ENCODE measurements at regions not wholly inside any gene's neighbourhood (a gene's known extent, or its start where the extent isn't known, plus 50 kb on each side); places are given as distances from the start of the nearest gene placed in this dataset.

DNA sequence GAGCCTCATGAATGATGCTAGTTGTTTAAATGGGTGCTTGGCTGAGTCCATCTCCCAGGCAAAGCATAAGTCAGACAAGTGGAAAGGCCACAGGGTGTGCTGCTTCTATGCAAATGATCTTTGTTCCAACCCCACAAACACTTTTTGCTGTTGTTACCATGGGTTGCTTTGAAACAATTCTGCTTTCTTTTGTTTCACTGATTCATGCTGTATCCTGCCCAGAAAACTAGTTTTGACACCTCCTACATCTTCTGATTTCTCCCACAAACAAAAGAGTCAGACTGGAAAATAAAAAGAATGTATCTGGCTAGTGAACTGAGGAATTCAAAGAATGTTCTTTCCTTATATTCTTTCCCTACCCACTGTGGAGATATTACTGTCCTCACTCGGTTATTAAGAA lies 298.6 kb downstream of the DIRAS2 start:
- Histone ChIP-seq H2BK5ac (ENCODE audit: low read depth, low read length, poor library complexity, severe bottlenecking) (peak overlapping the region; percentile 8), H3K27ac (ENCODE audit: low read length, poor library complexity, severe bottlenecking) (peak overlapping the region; percentile 90), H2BK12ac (ENCODE audit: low read length in 2 of 2) (no peak overlapping the region), H3K9ac (ENCODE audit: low read length) (no peak overlapping the region), H3K4me3 (ENCODE audit: insufficient read depth in 1 of 2, low read depth in 1 of 2, low read length in 2 of 2) (no peak overlapping the region), H3K4me2 (ENCODE audit: low read length, poor library complexity, severe bottlenecking) (no peak overlapping the region), H3K18ac (ENCODE audit: low read depth in 1 of 2, low read length in 2 of 2) (no peak overlapping the region), H3K14ac (ENCODE audit: low read length in 2 of 2) (no peak overlapping the region), H4K91ac (ENCODE audit: low read length) (no peak overlapping the region), H3K9me3 (ENCODE audit: control insufficient read depth, low read length) (peaks cover 4% of the 10 kb centered on the region), H3K4me1 (ENCODE audit: control insufficient read depth, insufficient read depth, low read depth, low read length) (peaks cover 6% of the 10 kb centered on the region), H3K23ac (ENCODE audit: low read length in 2 of 2) (no peak overlapping the region), H3K27me3 (ENCODE audit: control insufficient read depth in 1 of 2, insufficient read depth in 1 of 2, low read length in 2 of 2) (no peaks in the 10 kb centered on the region), H2AK5ac (ENCODE audit: low read length, severe bottlenecking) (no peak overlapping the region), H2BK15ac (ENCODE audit: low read depth, poor library complexity, severe bottlenecking) (no peak overlapping the region), H3K79me1 (replicated peaks; ENCODE audit: low read length, poor library complexity, severe bottlenecking) (peaks cover 12% of the 10 kb centered on the region), H3K4ac (ENCODE audit: low read depth in 1 of 2, low read length in 2 of 2) (no peak overlapping the region), H2AFZ (ENCODE audit: low read depth, low read length) (no peak overlapping the region), H4K8ac (ENCODE audit: low read length) (no peak overlapping the region), H2BK120ac (ENCODE audit: low read depth, low read length) (no peak overlapping the region), H3K36me3 (ENCODE audit: control insufficient read depth in 1 of 2, insufficient read depth in 2 of 2, low read depth in 1 of 2, low read length in 2 of 2) (peaks cover 0 to 3% of the 10 kb centered on the region in 2 experiments)
- no CpG with 5 or more reads among the region's 1 CpG for WGBS
- DNase-seq, result peak; percentile 4

DNA sequence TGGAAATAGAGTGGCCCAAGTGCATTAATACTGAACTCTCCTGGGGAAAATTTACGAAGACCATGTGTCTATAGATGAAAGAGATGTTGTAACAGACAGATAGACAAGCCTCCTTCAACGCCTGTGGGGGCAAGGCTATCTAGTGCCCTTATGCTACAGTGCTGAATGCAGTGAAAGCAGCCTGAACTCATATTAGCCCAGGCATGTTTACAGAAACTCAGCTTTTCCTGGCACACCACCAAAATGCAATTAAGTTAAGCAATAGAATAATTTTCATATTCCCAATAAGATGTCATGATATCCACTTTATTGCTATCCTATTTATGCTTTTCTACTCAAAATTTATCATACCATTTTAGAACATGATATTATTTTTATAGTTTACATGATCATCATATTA lies 277.0 kb downstream of the DIRAS2 start:
- no peak overlapping the region for H3K27ac ChIP-seq (ENCODE audit: low read length, poor library complexity, severe bottlenecking)
- 81% methylated on average over 2 of the region's 2 CpGs for WGBS
- no peak overlapping the region for H2AK5ac ChIP-seq (ENCODE audit: low read length, severe bottlenecking)
- H3K4ac ChIP-seq (ENCODE audit: low read depth in 1 of 2, low read length in 2 of 2), result no peak overlapping the region
- no peak overlapping the region for H2BK15ac ChIP-seq (ENCODE audit: low read depth, poor library complexity, severe bottlenecking)
- no peak overlapping the region for H4K91ac ChIP-seq (ENCODE audit: low read length)
- H3K4me2 ChIP-seq (ENCODE audit: low read length, poor library complexity, severe bottlenecking), result no peak overlapping the region
- DNase-seq, result no peak
- no peak overlapping the region for H3K14ac ChIP-seq (ENCODE audit: low read length in 2 of 2)
- no peak overlapping the region for H3K23ac ChIP-seq (ENCODE audit: low read length in 2 of 2)
- H3K4me3 ChIP-seq (ENCODE audit: insufficient read depth in 1 of 2, low read depth in 1 of 2, low read length in 2 of 2), result no peak overlapping the region
- no peak overlapping the region for H2BK12ac ChIP-seq (ENCODE audit: low read length in 2 of 2)
- H2AFZ ChIP-seq (ENCODE audit: low read depth, low read length), result no peak overlapping the region
- no peak overlapping the region for H2BK5ac ChIP-seq (ENCODE audit: low read depth, low read length, poor library complexity, severe bottlenecking)
- peaks cover 5% of the 10 kb centered on the region for H3K4me1 ChIP-seq (ENCODE audit: control insufficient read depth, insufficient read depth, low read depth, low read length)
- H3K27me3 ChIP-seq (ENCODE audit: control insufficient read depth in 1 of 2, insufficient read depth in 1 of 2, low read length in 2 of 2), result peaks cover 0 to 5% of the 10 kb centered on the region in 2 experiments
- H3K18ac ChIP-seq (ENCODE audit: low read depth in 1 of 2, low read length in 2 of 2), result no peak overlapping the region
- H3K9me3 ChIP-seq (ENCODE audit: control insufficient read depth, low read length), result peaks cover 3% of the 10 kb centered on the region
- no peak overlapping the region for H3K9ac ChIP-seq (ENCODE audit: low read length)
- no peak overlapping the region for H4K8ac ChIP-seq (ENCODE audit: low read length)
- H3K36me3 ChIP-seq (ENCODE audit: control insufficient read depth in 1 of 2, insufficient read depth in 2 of 2, low read depth in 1 of 2, low read length in 2 of 2), result peaks cover 0 to 7% of the 10 kb centered on the region in 2 experiments
- H3K79me1 ChIP-seq (replicated peaks; ENCODE audit: low read length, poor library complexity, severe bottlenecking), result peaks cover 14% of the 10 kb centered on the region
- no peak overlapping the region for H2BK120ac ChIP-seq (ENCODE audit: low read depth, low read length)

DNA sequence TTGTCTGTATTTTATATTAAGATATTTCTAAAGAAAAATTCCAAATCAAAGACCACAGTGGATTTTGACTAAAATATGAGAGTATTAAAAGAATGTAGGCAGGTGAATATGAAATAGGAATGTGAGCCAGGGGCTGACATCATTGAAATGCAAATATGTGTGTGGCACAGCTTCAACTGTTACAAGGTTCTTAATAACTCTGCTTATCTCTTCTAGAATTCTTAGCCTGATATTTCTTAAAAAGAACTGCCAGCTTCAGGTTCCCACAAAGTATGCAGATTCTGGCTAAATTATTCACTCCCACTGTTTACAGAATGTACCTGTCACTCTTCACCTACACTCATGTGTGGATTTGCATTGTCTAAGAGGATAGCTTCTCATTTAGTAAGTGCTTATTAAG lies 274.4 kb downstream of the DIRAS2 start:
- Histone ChIP-seq H3K27ac (ENCODE audit: low read length, poor library complexity, severe bottlenecking) (no peak overlapping the region), H3K9me3 (ENCODE audit: control insufficient read depth, low read length) (no peaks in the 10 kb centered on the region), H2BK15ac (ENCODE audit: low read depth, poor library complexity, severe bottlenecking) (no peak overlapping the region), H3K4ac (ENCODE audit: low read depth in 1 of 2, low read length in 2 of 2) (no peak overlapping the region), H3K9ac (ENCODE audit: low read length) (no peak overlapping the region), H2BK5ac (ENCODE audit: low read depth, low read length, poor library complexity, severe bottlenecking) (no peak overlapping the region), H3K4me3 (ENCODE audit: insufficient read depth in 1 of 2, low read depth in 1 of 2, low read length in 2 of 2) (no peak overlapping the region), H4K91ac (ENCODE audit: low read length) (no peak overlapping the region), H3K4me2 (ENCODE audit: low read length, poor library complexity, severe bottlenecking) (no peak overlapping the region), H3K4me1 (ENCODE audit: control insufficient read depth, insufficient read depth, low read depth, low read length) (peaks cover 5% of the 10 kb centered on the region), H3K14ac (ENCODE audit: low read length in 2 of 2) (no peak overlapping the region), H3K18ac (ENCODE audit: low read depth in 1 of 2, low read length in 2 of 2) (no peak overlapping the region), H3K27me3 (ENCODE audit: control insufficient read depth in 1 of 2, insufficient read depth in 1 of 2, low read length in 2 of 2) (peaks cover 0 to 5% of the 10 kb centered on the region in 2 experiments), H3K36me3 (ENCODE audit: control insufficient read depth in 1 of 2, insufficient read depth in 2 of 2, low read depth in 1 of 2, low read length in 2 of 2) (peaks cover 0 to 7% of the 10 kb centered on the region in 2 experiments), H4K8ac (ENCODE audit: low read length) (no peak overlapping the region), H3K79me1 (replicated peaks; ENCODE audit: low read length, poor library complexity, severe bottlenecking) (peaks cover 12% of the 10 kb centered on the region), H2AFZ (ENCODE audit: low read depth, low read length) (no peak overlapping the region), H2AK5ac (ENCODE audit: low read length, severe bottlenecking) (no peak overlapping the region), H3K23ac (ENCODE audit: low read length in 2 of 2) (no peak overlapping the region), H2BK12ac (ENCODE audit: low read length in 2 of 2) (no peak overlapping the region), H2BK120ac (ENCODE audit: low read depth, low read length) (no peak overlapping the region)
- DNase-seq, result no peak

DNA sequence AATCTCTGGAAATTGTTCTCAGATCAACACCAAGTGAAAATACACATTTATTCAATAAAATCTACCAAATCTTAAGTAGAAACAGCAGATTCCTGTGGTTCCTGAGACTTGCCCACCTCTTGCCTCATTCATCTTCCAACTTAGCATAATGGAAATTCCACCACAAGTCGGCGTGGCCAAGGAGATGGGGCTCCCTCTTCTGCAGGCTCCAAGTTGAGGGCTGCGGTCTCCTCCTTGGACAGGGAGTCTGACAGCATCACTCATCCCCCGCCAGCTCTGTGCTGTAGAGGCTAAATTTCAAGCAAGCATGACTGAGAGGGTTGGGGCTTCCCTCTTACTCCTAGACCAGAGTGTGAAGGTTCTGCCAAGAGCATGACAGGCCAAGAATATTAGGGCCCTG lies 273.7 kb downstream of the DIRAS2 start:
- Histone ChIP-seq H3K9me3 (ENCODE audit: control insufficient read depth, low read length) (no peaks in the 10 kb centered on the region), H2AK5ac (ENCODE audit: low read length, severe bottlenecking) (peak overlapping the region; percentile 66), H3K14ac (ENCODE audit: low read length in 2 of 2) (no peak overlapping the region), H2BK12ac (ENCODE audit: low read length in 2 of 2) (no peak overlapping the region), H4K91ac (ENCODE audit: low read length) (no peak overlapping the region), H3K4me3 (ENCODE audit: insufficient read depth in 1 of 2, low read depth in 1 of 2, low read length in 2 of 2) (no peak overlapping the region), H3K27me3 (ENCODE audit: control insufficient read depth in 1 of 2, insufficient read depth in 1 of 2, low read length in 2 of 2) (peaks cover 0 to 5% of the 10 kb centered on the region in 2 experiments), H2BK5ac (ENCODE audit: low read depth, low read length, poor library complexity, severe bottlenecking) (no peak overlapping the region), H3K27ac (ENCODE audit: low read length, poor library complexity, severe bottlenecking) (no peak overlapping the region), H3K79me1 (replicated peaks; ENCODE audit: low read length, poor library complexity, severe bottlenecking) (peaks cover 11% of the 10 kb centered on the region), H4K8ac (ENCODE audit: low read length) (no peak overlapping the region), H3K4ac (ENCODE audit: low read depth in 1 of 2, low read length in 2 of 2) (no peak overlapping the region), H3K18ac (ENCODE audit: low read depth in 1 of 2, low read length in 2 of 2) (peak overlapping the region in 1 of 2 experiments; percentile 48), H2AFZ (ENCODE audit: low read depth, low read length) (peak overlapping the region; percentile 39), H2BK15ac (ENCODE audit: low read depth, poor library complexity, severe bottlenecking) (no peak overlapping the region), H3K23ac (ENCODE audit: low read length in 2 of 2) (no peak overlapping the region), H2BK120ac (ENCODE audit: low read depth, low read length) (no peak overlapping the region), H3K9ac (ENCODE audit: low read length) (no peak overlapping the region), H3K4me1 (ENCODE audit: control insufficient read depth, insufficient read depth, low read depth, low read length) (peaks cover 5% of the 10 kb centered on the region), H3K36me3 (ENCODE audit: control insufficient read depth in 1 of 2, insufficient read depth in 2 of 2, low read depth in 1 of 2, low read length in 2 of 2) (peaks cover 0 to 7% of the 10 kb centered on the region in 2 experiments), H3K4me2 (ENCODE audit: low read length, poor library complexity, severe bottlenecking) (no peak overlapping the region)
- DNase-seq, result no peak
- WGBS, result 96% methylated on average over 4 of the region's 4 CpGs
